ENCODE measurements at regions not wholly inside any gene's neighbourhood (a gene's known extent, or its start where the extent isn't known, plus 50 kb on each side); places are given as distances from the start of the nearest gene placed in this dataset.

GRCh38 chr15:91472316-91472756 lies 372.3 kb downstream of the SV2B start (continued):
- no peak for TF ChIP-seq KAT2B (IDR thresholded peaks at IDR 0.05; ENCODE audit: low read depth, low read length)
- TF ChIP-seq MEIS2 (IDR thresholded peaks at IDR 0.05; ENCODE audit: partially characterized antibody) = peak; percentile 52
- no peak for TF ChIP-seq HLTF (IDR thresholded peaks at IDR 0.05)
- TF ChIP-seq SMC3 (conservative IDR thresholded peaks at IDR 0.05; ENCODE audit: insufficient read depth, low read depth, low read length) = no peak
- no peak for TF ChIP-seq U2AF1 (optimal IDR thresholded peaks at IDR 0.05; ENCODE audit: low read depth, low read length)
- no peak for TF ChIP-seq SNIP1 (IDR thresholded peaks at IDR 0.05; ENCODE audit: low read depth)
- no peak for TF ChIP-seq ELK1 (CRISPR knock-in tag; IDR thresholded peaks at IDR 0.05)
- TF ChIP-seq RBM39 (optimal IDR thresholded peaks at IDR 0.05; ENCODE audit: low read depth, low read length) = no peak
- no peak for TF ChIP-seq GATAD2B (IDR thresholded peaks at IDR 0.05; ENCODE audit: borderline replicate concordance)
- no peak for TF ChIP-seq ZNF232 (CRISPR knock-in tag; IDR thresholded peaks at IDR 0.05)
- TF ChIP-seq ZNF592 (IDR thresholded peaks at IDR 0.05) = no peak
- TF ChIP-seq THAP7 (CRISPR knock-in tag; IDR thresholded peaks at IDR 0.05) = no peak
- no peak for TF ChIP-seq ZBTB40 (IDR thresholded peaks at IDR 0.05)
- no peak for TF ChIP-seq ZBTB40 (CRISPR knock-in tag; IDR thresholded peaks at IDR 0.05)
- no peak for TF ChIP-seq PHB (CRISPR knock-in tag; IDR thresholded peaks at IDR 0.05)
- no peak for TF ChIP-seq ZNF696 (CRISPR knock-in tag; conservative IDR thresholded peaks at IDR 0.05)
